ENCODE measurements at regions not wholly inside any gene's neighbourhood (a gene's known extent, or its start where the extent isn't known, plus 50 kb on each side); places are given as distances from the start of the nearest gene placed in this dataset.

- no peak for TF ChIP-seq CTCF (IDR thresholded peaks at IDR 0.05; ENCODE audit: insufficient read depth, low read depth, low read length, missing control alignments)
- DNase-seq (ENCODE audit: low read depth): no peak
Observed at GRCh38 chr10:42491001-42491592, 147.3 kb downstream of the ZNF33B start.

GRCh38 chr10:42490368-42490767 is 148.0 kb downstream of the ZNF33B start:
- no peak overlapping the region for H3K4me3 ChIP-seq (ENCODE audit: low read depth, low read length)

More at GRCh38 chr10:42491001-42491592, 147.3 kb downstream of the ZNF33B start:
- H3K4me3 ChIP-seq (ENCODE audit: low read depth, low read length): no peak overlapping the region

GRCh38 chr10:42488416-42488815 is 150.0 kb downstream of the ZNF33B start:
- DNase-seq (ENCODE audit: low read depth): no peak
- no peak overlapping the region for H3K4me3 ChIP-seq (ENCODE audit: low read depth, low read length)
- no peak for TF ChIP-seq CTCF (IDR thresholded peaks at IDR 0.05; ENCODE audit: insufficient read depth, low read depth, low read length, missing control alignments)

More at GRCh38 chr10:42490368-42490767, 148.0 kb downstream of the ZNF33B start:
- TF ChIP-seq CTCF (IDR thresholded peaks at IDR 0.05; ENCODE audit: insufficient read depth, low read depth, low read length, missing control alignments): no peak
- DNase-seq (ENCODE audit: low read depth): no peak

- TF ChIP-seq CTCF (IDR thresholded peaks at IDR 0.05; ENCODE audit: insufficient read depth, low read depth, low read length, missing control alignments): no peak
- H3K4me3 ChIP-seq (ENCODE audit: low read depth, low read length): no peak overlapping the region
- DNase-seq (ENCODE audit: low read depth): no peak
Observed at GRCh38 chr10:42482411-42482810, 156.0 kb downstream of the ZNF33B start.

- TF ChIP-seq CTCF (IDR thresholded peaks at IDR 0.05; ENCODE audit: insufficient read depth, low read depth, low read length, missing control alignments): no peak
- H3K4me3 ChIP-seq (ENCODE audit: low read depth, low read length): no peak overlapping the region
- DNase-seq (ENCODE audit: low read depth): no peak
Observed at GRCh38 chr10:42479057-42479456, 159.3 kb downstream of the ZNF33B start.

- H3K4me3 ChIP-seq (ENCODE audit: low read depth, low read length): no peak overlapping the region
- DNase-seq (ENCODE audit: low read depth): no peak
- TF ChIP-seq CTCF (IDR thresholded peaks at IDR 0.05; ENCODE audit: insufficient read depth, low read depth, low read length, missing control alignments): no peak
Observed at GRCh38 chr10:42477170-42477569, 161.2 kb downstream of the ZNF33B start.

- no peak overlapping the region for H3K4me3 ChIP-seq (ENCODE audit: low read depth, low read length)
- no peak for TF ChIP-seq CTCF (IDR thresholded peaks at IDR 0.05; ENCODE audit: insufficient read depth, low read depth, low read length, missing control alignments)
- no peak for DNase-seq (ENCODE audit: low read depth)
Observed at GRCh38 chr10:42476101-42476500, 162.3 kb downstream of the ZNF33B start.
